Inflammatory macrophage (primary cell): ENCODE measurements at regions not wholly inside any gene's neighbourhood (a gene's known extent, or its start where the extent isn't known, plus 50 kb on each side); places are given as distances from the start of the nearest gene placed in this dataset.

Experiments
- DNase-seq, 2 donors: peaks; one replicate each; pipeline ENCODE4 v3.0.0-alpha.2; 2020 to 2022

DNA sequence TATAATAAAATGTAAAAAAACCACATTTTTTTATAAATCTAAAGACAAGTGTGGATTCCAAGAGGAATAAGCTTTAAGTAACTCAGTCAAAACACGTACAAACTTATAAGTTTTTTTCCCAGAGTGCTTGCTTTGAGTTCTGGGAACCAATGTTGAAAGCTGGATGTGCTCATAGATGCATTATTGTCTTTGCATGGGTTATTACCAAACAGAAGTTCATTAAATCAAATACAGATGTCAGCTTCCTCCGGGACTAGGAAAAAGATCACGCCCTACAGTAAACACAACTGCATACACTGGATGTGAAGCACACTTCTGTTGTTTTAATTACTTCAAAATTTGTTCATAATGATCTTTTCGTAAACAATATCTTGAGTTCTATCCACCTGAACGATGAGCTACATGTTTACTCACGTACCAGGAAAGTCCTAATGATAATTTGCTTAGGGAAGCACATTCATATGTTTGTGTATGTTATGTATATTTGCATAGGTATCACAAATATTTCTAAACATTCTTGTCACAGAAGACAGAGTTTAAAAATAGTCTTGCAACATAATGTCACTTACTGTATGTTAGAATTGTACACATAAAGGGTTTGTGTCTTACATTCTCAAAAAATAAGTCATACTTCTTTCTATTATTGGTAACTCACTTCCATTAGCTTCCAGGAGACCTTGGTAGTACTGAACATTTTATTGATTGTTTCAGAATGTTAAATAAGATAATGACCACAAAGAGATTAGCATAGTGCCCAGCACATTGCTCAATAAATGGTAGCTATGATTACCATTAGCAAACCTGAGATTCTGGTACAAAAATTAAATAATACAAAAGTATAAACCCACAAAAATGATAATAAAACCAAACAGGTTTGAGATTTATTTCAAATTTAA is 427.4 kb downstream of the CETN3 start:
- no peak for DNase-seq

GRCh38 chr5:89981021-89981420 is 428.5 kb downstream of the CETN3 start:
- no peak for DNase-seq

DNA sequence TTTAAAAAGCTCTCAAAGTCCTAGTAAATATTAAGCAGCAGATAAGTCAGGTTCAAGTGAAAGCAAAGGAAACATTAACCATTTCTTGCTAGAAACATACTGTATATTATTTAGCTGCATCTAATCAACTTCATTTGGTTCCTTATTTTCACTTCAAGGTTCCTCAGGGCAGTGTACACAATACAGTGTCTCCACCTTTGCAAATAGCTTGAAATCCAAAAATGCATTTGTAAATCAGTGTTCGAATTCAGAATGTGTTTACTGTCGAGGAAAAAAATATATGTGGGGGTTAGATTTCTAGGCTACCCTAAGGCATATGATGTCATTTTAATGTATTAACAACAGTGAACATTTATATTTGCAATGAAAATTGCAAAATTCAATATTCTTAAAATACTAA is 436.0 kb downstream of the CETN3 start:
- DNase-seq = no peak

DNA sequence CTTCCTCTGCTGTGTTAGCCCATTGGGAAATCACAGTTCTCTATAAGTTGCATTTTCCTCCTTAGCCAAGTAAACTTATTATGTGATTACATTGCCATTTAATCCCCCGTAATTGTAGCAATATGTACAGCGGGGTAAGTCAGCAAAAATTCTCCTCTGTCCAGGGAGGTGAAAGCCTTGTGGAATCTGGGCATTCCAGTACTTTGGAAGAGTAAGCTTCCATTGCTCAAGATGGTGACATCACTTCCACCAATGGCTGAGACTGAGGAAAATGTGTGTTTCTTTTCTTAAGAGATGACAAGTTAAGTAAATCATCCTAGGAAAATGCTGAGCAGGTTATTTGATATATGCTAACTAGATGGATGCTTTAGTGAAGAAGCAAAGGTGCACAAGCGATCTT is 436.7 kb downstream of the CETN3 start:
- no peak for DNase-seq

- DNase-seq = no peak
These were observed 440.6 kb downstream of the CETN3 start for GRCh38 chr5:89968958-89969381.

GRCh38 chr5:89967771-89968444 is 441.6 kb downstream of the CETN3 start:
- peak; percentile 43 to 70 for DNase-seq

- no peak for DNase-seq
These were observed 452.7 kb downstream of the CETN3 start for GRCh38 chr5:89956838-89957237.

GRCh38 chr5:89954916-89955315 is 454.6 kb downstream of the CETN3 start:
- no peak for DNase-seq

GRCh38 chr5:89951876-89952275 is 457.7 kb downstream of the CETN3 start:
- no peak for DNase-seq

- no peak for DNase-seq
These were observed 459.3 kb downstream of the CETN3 start for GRCh38 chr5:89950234-89950633.

DNA sequence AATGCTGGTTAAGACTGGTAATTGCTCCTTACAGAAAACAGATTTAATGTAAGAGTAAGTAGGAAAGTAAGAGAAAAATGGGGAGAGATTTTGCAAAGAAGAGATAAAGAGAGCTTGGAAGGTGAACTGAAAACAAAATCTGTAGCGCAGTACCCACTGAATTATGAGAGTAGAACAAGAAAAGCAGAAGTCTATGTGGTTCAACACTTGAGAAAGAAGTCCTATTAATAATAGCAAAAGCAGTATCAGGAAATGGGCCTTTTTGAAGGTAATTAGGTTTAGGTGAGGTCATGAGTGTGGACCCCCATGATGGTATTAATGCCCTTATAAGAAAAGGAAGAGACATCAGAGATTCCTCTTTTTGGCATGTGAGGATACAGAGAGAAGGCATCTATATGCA is 460.6 kb downstream of the CETN3 start:
- DNase-seq = no peak

GRCh38 chr5:89946916-89947315 is 462.6 kb downstream of the CETN3 start:
- no peak for DNase-seq

GRCh38 chr5:89946508-89946907 is 463.0 kb downstream of the CETN3 start:
- DNase-seq = no peak

- DNase-seq = no peak
These were observed 467.4 kb downstream of the CETN3 start for GRCh38 chr5:89942171-89942570.

DNA sequence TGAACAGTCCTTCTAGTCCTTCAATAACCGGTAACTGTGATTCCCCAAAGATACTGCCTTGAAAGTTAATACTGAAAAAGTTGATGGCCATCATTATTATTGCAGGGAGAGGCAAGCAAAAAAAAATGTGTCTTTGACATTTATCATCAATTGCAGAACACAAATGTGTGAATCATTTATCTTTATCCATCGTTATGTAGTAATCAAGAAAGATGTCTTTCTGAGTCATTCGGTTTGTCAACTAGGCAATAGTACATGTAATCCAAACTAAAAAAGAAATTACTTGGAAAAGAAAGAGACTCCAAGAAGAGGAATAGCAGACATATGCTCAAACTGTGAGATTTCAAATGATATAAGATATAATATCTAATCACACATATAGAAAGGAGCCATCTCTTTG is 473.0 kb downstream of the CETN3 start:
- DNase-seq = no peak

DNA sequence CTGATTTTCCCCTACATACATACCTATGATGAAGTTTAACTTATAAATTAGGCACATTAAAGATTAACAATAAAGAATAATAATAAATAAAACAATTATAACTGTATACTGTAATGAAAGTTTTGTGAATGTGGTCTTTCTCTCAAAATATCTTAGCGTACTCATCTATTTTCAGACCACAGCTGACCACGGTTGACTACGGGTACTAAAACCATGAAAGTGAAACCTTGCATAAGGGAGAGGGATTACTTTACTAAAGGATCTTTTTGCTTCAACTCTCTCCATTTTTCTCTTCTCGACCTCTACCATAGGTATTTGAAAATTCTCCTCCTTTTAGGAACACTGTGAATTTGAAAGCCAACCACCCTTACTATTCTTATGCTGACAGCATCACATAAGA is 475.5 kb downstream of the CETN3 start:
- no peak for DNase-seq

DNA sequence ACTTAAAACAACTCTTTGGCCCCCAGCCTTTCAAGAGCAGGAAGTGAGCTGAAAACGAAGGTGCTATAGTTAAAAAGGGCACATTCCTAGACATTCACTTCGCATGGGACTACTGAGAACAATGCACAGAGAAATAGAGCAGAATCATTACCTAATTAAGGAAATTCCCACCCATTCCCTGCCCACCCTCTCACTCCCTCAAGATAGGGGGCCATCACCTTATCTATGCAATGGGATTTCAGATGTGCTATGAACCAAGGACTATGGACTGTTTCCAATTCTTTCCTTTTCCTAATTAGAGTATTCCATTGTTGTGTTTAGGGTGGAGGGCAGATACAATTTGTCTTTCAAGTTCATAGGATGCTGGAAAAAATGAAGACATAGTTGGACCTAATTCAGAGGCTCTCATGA is 476.8 kb downstream of the CETN3 start:
- no peak for DNase-seq

- no peak for DNase-seq
These were observed 478.8 kb downstream of the CETN3 start for GRCh38 chr5:89930591-89931392.

DNA sequence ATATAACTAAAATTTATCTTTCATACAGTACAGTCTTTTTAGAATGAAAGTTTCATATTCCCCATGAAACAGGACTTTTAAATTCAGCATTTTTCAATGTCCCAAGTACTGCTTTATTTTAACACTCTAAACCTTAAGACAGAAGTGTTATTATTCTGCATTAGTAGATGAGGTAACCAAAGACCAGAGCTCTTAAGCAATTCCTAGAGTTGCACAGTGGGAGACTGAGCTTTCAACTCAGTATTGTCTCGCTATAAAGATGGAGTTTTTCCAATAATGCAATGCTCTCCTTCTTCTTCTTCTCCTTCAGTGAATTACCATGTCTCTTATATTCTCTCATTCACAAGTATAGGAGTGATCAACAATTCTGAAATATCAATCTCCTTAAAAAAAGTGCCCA is 479.7 kb downstream of the CETN3 start:
- no peak for DNase-seq

- DNase-seq = no peak
These were observed 480.4 kb downstream of the CETN3 start for GRCh38 chr5:89929173-89929572.

DNA sequence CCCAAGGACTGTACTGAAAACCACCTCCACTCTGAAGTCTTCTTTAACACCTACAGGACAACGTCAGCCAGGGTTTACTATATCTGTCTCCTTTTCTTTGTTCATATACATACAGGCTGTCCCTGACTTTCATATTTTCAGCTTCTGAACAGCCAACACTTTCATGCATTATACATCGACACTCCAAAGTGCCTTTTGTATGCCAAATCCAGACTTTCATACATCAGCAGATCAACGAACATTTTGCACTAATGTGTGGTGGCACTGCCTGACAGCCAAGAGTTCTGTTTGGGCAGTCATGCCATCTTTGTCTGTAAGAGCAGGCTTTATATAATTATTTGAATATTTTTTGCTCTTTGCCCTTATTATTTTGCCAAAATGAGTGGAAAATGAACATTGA is 487.4 kb downstream of the CETN3 start:
- no peak for DNase-seq

- DNase-seq = no peak
These were observed 492.4 kb downstream of the CETN3 start for GRCh38 chr5:89917112-89917511.

GRCh38 chr5:89916131-89916530 is 493.4 kb downstream of the CETN3 start:
- DNase-seq = no peak
